HCT116 (cell line): ENCODE measurements at regions not wholly inside any gene's neighbourhood (a gene's known extent, or its start where the extent isn't known, plus 50 kb on each side); places are given as distances from the start of the nearest gene placed in this dataset.

Experiments used
- ATAC-seq: fragments of 200-7000 bp; cut with Tn5 transposase; 2 replicates; pipeline ENCODE4 v1.9.1; 2020; ENCODE audit warnings: mild to moderate bottlenecking, moderate library complexity
- BruUV-seq: library from RNA; stranded (reverse); fragments of 400-500 nt; replicated peaks from 2 replicates; lab custom pipeline; 2021; lab: Mats Ljungman, UMichigan
- CTCF ChIA-PET: fragments of 300-600 bp; sonication (Branson Sonifier 250); formaldehyde crosslinking; loops from one replicate; lab custom pipeline; 2021; ENCODE audit warnings: antibody characterized with exemption; lab: Charles Lee
- POLR2A ChIA-PET: fragments of 300-600, 350-600 bp; sonication (Branson Sonifier 250); formaldehyde crosslinking; loops from one replicate; lab custom pipeline; 2021; ENCODE audit warnings: antibody characterized with exemption; lab: Charles Lee
- RAD21 ChIA-PET, 2 experiments: fragments of 300-600 bp; sonication (Branson Sonifier 250); formaldehyde crosslinking; loops; one replicate each; lab custom pipeline; 2023; ENCODE audit warnings: low total read pairs in 2 of 2; ENCODE audit not compliant: uncharacterized antibody in 2 of 2, unreplicated experiment in 2 of 2, low non-redundant PET in 1 of 2; lab: Charles Lee
- DNase-seq: peaks from one replicate; pipeline ENCODE4 v3.0.0-alpha.2; 2010; ENCODE audit warnings: low read depth, low spot score
- H2AFZ ChIP-seq: fragments of 200-600 bp; shearing (Covaris generic), sonication (generic); 2 replicates; pipeline ENCODE4 v1.6.1; 2017; ENCODE audit warnings: low read depth, mixed run types, mixed read lengths, antibody characterized with exemption, low read length; ENCODE audit not compliant: poor library complexity, severe bottlenecking
- H3K27ac ChIP-seq: 2 replicates; pipeline ENCODE4 v1.5.1; 2012; ENCODE audit warnings: low read depth, low read length
- H3K27me3 ChIP-seq: fragments of 200-600 bp; sonication (generic); 2 replicates; pipeline ENCODE4 v1.6.1; 2016; ENCODE audit warnings: mixed run types, low read length, mixed read lengths; ENCODE audit not compliant: insufficient read depth
- H3K36me3 ChIP-seq, 2 experiments: fragments of 200-500 bp in 1 of 2; fragments of 200-600 bp in 1 of 2; sonication (Bioruptor generic) in 1 of 2; sonication (generic) in 1 of 2; 2 replicates each; pipeline versions ENCODE4 v1.5.1 to v1.6.1; 2014 to 2016; ENCODE audit warnings: low read length in 2 of 2, inconsistent platforms in 1 of 2, mixed read lengths in 1 of 2, mixed run types in 1 of 2; ENCODE audit not compliant: insufficient read depth in 2 of 2, control insufficient read depth in 1 of 2
- H3K4me1 ChIP-seq, 2 experiments: fragments of 200-600 bp in 1 of 2; sonication (generic) in 1 of 2; 2 replicates each; pipeline versions ENCODE4 v1.5.1 to v1.6.1; 2012 to 2017; ENCODE audit warnings: low read length in 2 of 2, inconsistent platforms in 1 of 2, mild to moderate bottlenecking in 1 of 2, mixed read lengths in 1 of 2, mixed run types in 1 of 2, moderate library complexity in 1 of 2; ENCODE audit not compliant: insufficient read depth in 2 of 2, control insufficient read depth in 1 of 2
- H3K4me2 ChIP-seq: fragments of 200-600 bp; sonication (generic); 2 replicates; pipeline ENCODE4 v1.6.1; 2017; ENCODE audit warnings: mixed run types, low read length, mixed read lengths
- H3K4me3 ChIP-seq, 2 experiments: fragments of 200-600 bp in 1 of 2; sonication (generic) in 1 of 2; replicated peaks in 1 of 2; 2 replicates each; pipeline ENCODE4 v1.5.1; 2011 to 2016; ENCODE audit warnings: low read length in 2 of 2, control low read depth in 1 of 2, low read depth in 1 of 2, mild to moderate bottlenecking in 1 of 2, mixed read lengths in 1 of 2, mixed run types in 1 of 2
- H3K79me2 ChIP-seq: fragments of 200-600 bp; sonication (generic); 2 replicates; pipeline ENCODE4 v1.6.1; 2017; ENCODE audit warnings: mild to moderate bottlenecking, mixed run types, low read length, moderate library complexity, mixed read lengths; ENCODE audit not compliant: insufficient read depth
- H3K9ac ChIP-seq: fragments of 200-600 bp; sonication (generic); 2 replicates; pipeline ENCODE4 v1.6.1; 2016; ENCODE audit warnings: low read length, mixed read lengths
- H3K9me2 ChIP-seq: fragments of 200-600 bp; sonication (generic), shearing (Covaris generic); 2 replicates; pipeline ENCODE4 v1.6.1; 2017; ENCODE audit warnings: mixed run types, mild to moderate bottlenecking, moderate library complexity; ENCODE audit not compliant: insufficient read depth
- H3K9me3 ChIP-seq, 2 experiments: fragments of 200-500 bp in 1 of 2; fragments of 200-600 bp in 1 of 2; sonication (Bioruptor generic) in 1 of 2; sonication (generic) in 1 of 2; 2 replicates each; pipeline ENCODE4 v1.6.1; 2014 to 2017; ENCODE audit warnings: low read length in 2 of 2, mixed read lengths in 2 of 2, inconsistent platforms in 1 of 2, low read depth in 1 of 2, mild to moderate bottlenecking in 1 of 2, mixed run types in 1 of 2, moderate library complexity in 1 of 2; ENCODE audit not compliant: control insufficient read depth in 1 of 2, insufficient read depth in 1 of 2
- H4K20me1 ChIP-seq: fragments of 200-600 bp; sonication (generic), shearing (Covaris generic); 2 replicates; pipeline ENCODE4 v1.6.1; 2017; ENCODE audit warnings: mixed run types, mild to moderate bottlenecking, moderate library complexity; ENCODE audit not compliant: insufficient read depth
- CEBPB ChIP-seq: IDR thresholded peaks from 2 replicates; pipeline ENCODE4 v1.6.1; 2012; ENCODE audit warnings: low read depth
- ELF1 ChIP-seq: IDR thresholded peaks from 2 replicates; pipeline ENCODE4 v1.6.1; 2012; ENCODE audit warnings: low read depth, borderline replicate concordance
- EZH2 ChIP-seq: fragments of 200-600 bp; sonication (generic); IDR thresholded peaks from 2 replicates; pipeline ENCODE4 v1.6.1; 2017; ENCODE audit warnings: antibody characterized with exemption, mixed run types
- EZH2phosphoT487 ChIP-seq: fragments of 200-600 bp; IDR thresholded peaks from 2 replicates; pipeline ENCODE4 v1.6.1; 2018; ENCODE audit warnings: antibody characterized with exemption, borderline replicate concordance
- POLR2A ChIP-seq: IDR thresholded peaks from 2 replicates; pipeline ENCODE4 v1.7.0; 2011; ENCODE audit warnings: borderline replicate concordance; ENCODE audit not compliant: insufficient read depth, insufficient read length; ENCODE audit errors: extremely low read depth
- SIN3A ChIP-seq: IDR thresholded peaks from 2 replicates; pipeline ENCODE4 v1.6.1; 2012; ENCODE audit warnings: low read depth
- SP1 ChIP-seq: IDR thresholded peaks from 2 replicates; pipeline ENCODE4 v1.6.1; 2012; ENCODE audit warnings: low read depth
- TCF7L2 ChIP-seq: IDR thresholded peaks from 2 replicates; pipeline ENCODE4 v1.7.0; 2011; ENCODE audit warnings: borderline replicate concordance, inconsistent platforms; ENCODE audit not compliant: insufficient read depth, insufficient read length; ENCODE audit errors: extremely low read depth
- YY1 ChIP-seq: IDR thresholded peaks from 2 replicates; pipeline ENCODE4 v1.6.1; 2011; ENCODE audit warnings: low read length, low read depth, moderate library complexity, mild to moderate bottlenecking; ENCODE audit not compliant: insufficient replicate concordance; ENCODE audit errors: extremely low read depth
- ZFX ChIP-seq: fragments of 450-650 bp; IDR thresholded peaks from 2 replicates; pipeline ENCODE4 v1.6.1; 2017
- ZNF274 ChIP-seq: fragments of 200-500 bp; sonication (Bioruptor generic); IDR thresholded peaks from 2 replicates; pipeline ENCODE4 v1.6.1; 2014; ENCODE audit warnings: mild to moderate bottlenecking, low read depth, low read length, inconsistent platforms
- intact Hi-C: fragments of 100-400 bp; cut with micrococcal nuclease; formaldehyde crosslinking; loops from 2 replicates; pipeline ENCODE4 v1.10.0; 2022
- TF ChIP-seq, protein P1 (sequence below): IDR thresholded peaks from 2 replicates; pipeline ENCODE4 v1.6.1; 2012
- TF ChIP-seq, protein P2 (sequence below): IDR thresholded peaks from 2 replicates; pipeline ENCODE4 v1.6.1; 2012; ENCODE audit warnings: low read depth
- TF ChIP-seq, protein P3 (sequence below): IDR thresholded peaks from 2 replicates; pipeline ENCODE4 v1.6.1; 2011; ENCODE audit warnings: mild to moderate bottlenecking, low read length, moderate library complexity; ENCODE audit not compliant: insufficient replicate concordance; ENCODE audit errors: extremely low read depth

DNA sequence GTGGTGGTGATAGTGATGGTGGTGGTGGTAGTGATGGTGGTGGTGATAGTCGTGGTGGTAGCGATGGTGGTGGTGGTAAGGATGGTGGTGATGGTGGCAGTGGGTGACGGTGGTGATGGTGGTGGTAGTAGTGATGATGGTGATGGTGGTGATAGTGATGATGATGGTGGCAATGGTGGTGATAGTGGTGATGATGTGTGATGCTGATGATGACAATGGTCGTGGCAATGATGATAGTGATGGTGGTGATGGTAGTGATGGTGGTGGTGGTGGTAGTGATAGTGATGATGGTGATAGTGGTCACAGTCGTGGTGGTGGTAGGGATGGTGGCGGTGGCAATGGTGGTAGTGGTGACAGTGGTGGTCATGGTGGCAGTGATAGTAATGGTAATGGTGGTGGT is 243.9 kb upstream of the RAB6C start:
- TF ChIP-seq, protein P1, sequence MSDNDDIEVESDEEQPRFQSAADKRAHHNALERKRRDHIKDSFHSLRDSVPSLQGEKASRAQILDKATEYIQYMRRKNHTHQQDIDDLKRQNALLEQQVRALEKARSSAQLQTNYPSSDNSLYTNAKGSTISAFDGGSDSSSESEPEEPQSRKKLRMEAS, result no peak
- TF ChIP-seq POLR2A (no peak), ZFX (no peak), ZNF274 (no peak), EZH2phosphoT487 (no peak), SP1 (no peak), ELF1 (no peak), TCF7L2 (no peak), YY1 (no peak), CEBPB (no peak), SIN3A (no peak), EZH2 (no peak)
- TF ChIP-seq, protein P2, sequence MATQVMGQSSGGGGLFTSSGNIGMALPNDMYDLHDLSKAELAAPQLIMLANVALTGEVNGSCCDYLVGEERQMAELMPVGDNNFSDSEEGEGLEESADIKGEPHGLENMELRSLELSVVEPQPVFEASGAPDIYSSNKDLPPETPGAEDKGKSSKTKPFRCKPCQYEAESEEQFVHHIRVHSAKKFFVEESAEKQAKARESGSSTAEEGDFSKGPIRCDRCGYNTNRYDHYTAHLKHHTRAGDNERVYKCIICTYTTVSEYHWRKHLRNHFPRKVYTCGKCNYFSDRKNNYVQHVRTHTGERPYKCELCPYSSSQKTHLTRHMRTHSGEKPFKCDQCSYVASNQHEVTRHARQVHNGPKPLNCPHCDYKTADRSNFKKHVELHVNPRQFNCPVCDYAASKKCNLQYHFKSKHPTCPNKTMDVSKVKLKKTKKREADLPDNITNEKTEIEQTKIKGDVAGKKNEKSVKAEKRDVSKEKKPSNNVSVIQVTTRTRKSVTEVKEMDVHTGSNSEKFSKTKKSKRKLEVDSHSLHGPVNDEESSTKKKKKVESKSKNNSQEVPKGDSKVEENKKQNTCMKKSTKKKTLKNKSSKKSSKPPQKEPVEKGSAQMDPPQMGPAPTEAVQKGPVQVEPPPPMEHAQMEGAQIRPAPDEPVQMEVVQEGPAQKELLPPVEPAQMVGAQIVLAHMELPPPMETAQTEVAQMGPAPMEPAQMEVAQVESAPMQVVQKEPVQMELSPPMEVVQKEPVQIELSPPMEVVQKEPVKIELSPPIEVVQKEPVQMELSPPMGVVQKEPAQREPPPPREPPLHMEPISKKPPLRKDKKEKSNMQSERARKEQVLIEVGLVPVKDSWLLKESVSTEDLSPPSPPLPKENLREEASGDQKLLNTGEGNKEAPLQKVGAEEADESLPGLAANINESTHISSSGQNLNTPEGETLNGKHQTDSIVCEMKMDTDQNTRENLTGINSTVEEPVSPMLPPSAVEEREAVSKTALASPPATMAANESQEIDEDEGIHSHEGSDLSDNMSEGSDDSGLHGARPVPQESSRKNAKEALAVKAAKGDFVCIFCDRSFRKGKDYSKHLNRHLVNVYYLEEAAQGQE, result no peak
- TF ChIP-seq, protein P3, sequence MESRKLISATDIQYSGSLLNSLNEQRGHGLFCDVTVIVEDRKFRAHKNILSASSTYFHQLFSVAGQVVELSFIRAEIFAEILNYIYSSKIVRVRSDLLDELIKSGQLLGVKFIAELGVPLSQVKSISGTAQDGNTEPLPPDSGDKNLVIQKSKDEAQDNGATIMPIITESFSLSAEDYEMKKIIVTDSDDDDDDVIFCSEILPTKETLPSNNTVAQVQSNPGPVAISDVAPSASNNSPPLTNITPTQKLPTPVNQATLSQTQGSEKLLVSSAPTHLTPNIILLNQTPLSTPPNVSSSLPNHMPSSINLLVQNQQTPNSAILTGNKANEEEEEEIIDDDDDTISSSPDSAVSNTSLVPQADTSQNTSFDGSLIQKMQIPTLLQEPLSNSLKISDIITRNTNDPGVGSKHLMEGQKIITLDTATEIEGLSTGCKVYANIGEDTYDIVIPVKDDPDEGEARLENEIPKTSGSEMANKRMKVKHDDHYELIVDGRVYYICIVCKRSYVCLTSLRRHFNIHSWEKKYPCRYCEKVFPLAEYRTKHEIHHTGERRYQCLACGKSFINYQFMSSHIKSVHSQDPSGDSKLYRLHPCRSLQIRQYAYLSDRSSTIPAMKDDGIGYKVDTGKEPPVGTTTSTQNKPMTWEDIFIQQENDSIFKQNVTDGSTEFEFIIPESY, result no peak
- no peak for ATAC-seq
- no TSS peak for BruUV-seq
- RAD21 ChIA-PET, result no interaction called here
- H3K4me1 ChIP-seq, result no peaks in the 10 kb centered on the region
- H2AFZ ChIP-seq, result no peak overlapping the region
- no peaks in the 10 kb centered on the region for H3K9me3 ChIP-seq
- CTCF ChIA-PET, result no interaction called here
- no peaks in the 10 kb centered on the region for H3K79me2 ChIP-seq
- no peak overlapping the region for H3K27ac ChIP-seq
- intact Hi-C loops, result no loop called here
- POLR2A ChIA-PET, result no interaction called here
- H3K9me2 ChIP-seq, result no peaks in the 10 kb centered on the region
- H3K36me3 ChIP-seq, result no peaks in the 10 kb centered on the region
- no peak overlapping the region for H3K4me2 ChIP-seq
- no peak overlapping the region for H3K9ac ChIP-seq
- no peaks in the 10 kb centered on the region for H4K20me1 ChIP-seq
- H3K27me3 ChIP-seq, result peaks cover 14% of the 10 kb centered on the region
- no peak overlapping the region for H3K4me3 ChIP-seq
- no peak for DNase-seq
